IgD-negative memory B cell (primary cell): ENCODE measurements at regions not wholly inside any gene's neighbourhood (a gene's known extent, or its start where the extent isn't known, plus 50 kb on each side); places are given as distances from the start of the nearest gene placed in this dataset.
A peak's percentile ranks its signal among the peaks of the same experiment; 100 is the strongest.
"Not testable (repeated sequence)": the region's sequence is repeated elsewhere in the genome, so short reads cannot be mapped to it uniquely, and the experiment has no call there.

Source experiments
- H3K27ac Mint-ChIP-seq, 3 donors: one replicate each; pipeline ENCODE4 v1.8.0; 2020 to 2022; ENCODE audit warnings: mild to moderate bottlenecking in 3 of 3, mixed read lengths in 3 of 3, moderate library complexity in 1 of 3
- H3K27me3 Mint-ChIP-seq: one replicate; pipeline ENCODE4 v1.8.0; 2021; ENCODE audit warnings: mixed read lengths
- H3K36me3 Mint-ChIP-seq: one replicate; pipeline ENCODE4 v1.8.0; 2020; ENCODE audit warnings: mild to moderate bottlenecking, mixed read lengths
- H3K4me1 Mint-ChIP-seq, 3 donors: one replicate each; pipeline ENCODE4 v1.8.0; 2020 to 2022; ENCODE audit warnings: mixed read lengths in 3 of 3, mild to moderate bottlenecking in 1 of 3
- H3K4me3 Mint-ChIP-seq, 4 donors: one replicate each; pipeline ENCODE4 v1.8.0; 2020 to 2022; ENCODE audit warnings: mild to moderate bottlenecking in 4 of 4, mixed read lengths in 4 of 4, moderate library complexity in 3 of 4
- H3K9me3 Mint-ChIP-seq, 3 donors: one replicate each; pipeline ENCODE4 v1.8.0; 2020 to 2021; ENCODE audit warnings: mixed read lengths in 3 of 3, mild to moderate bottlenecking in 1 of 3

DNA sequence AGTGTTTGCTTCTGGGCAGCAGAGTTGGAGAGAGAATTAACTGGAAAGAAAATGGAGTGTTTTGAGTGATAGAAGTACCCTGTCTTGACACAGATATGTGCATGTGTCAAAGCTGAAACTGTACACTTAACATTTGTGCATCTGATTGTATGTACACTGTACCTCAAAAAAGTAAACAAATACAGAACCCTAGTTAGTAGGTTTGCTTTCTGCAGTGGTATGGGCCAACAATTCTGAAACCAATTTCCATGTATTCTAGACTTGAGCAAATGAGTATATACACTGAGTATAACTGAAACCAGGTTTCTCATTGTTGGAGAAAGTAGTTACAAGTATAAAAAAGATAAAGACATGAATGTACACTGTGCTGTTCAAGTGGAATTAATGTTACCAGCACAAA is 52.4 kb downstream of the ELAPOR2 start:
- H3K27me3 Mint-ChIP-seq: no peaks in the 10 kb centered on the region
- H3K4me3 Mint-ChIP-seq: no peak overlapping the region
- H3K36me3 Mint-ChIP-seq: no peaks in the 10 kb centered on the region
- peak overlapping the region in 1 of 3 donors; percentile 62 for H3K27ac Mint-ChIP-seq
- peaks cover 0 to 2% (median 0%) of the 10 kb centered on the region in 3 donors for H3K9me3 Mint-ChIP-seq
- no peaks in the 10 kb centered on the region for H3K4me1 Mint-ChIP-seq

DNA sequence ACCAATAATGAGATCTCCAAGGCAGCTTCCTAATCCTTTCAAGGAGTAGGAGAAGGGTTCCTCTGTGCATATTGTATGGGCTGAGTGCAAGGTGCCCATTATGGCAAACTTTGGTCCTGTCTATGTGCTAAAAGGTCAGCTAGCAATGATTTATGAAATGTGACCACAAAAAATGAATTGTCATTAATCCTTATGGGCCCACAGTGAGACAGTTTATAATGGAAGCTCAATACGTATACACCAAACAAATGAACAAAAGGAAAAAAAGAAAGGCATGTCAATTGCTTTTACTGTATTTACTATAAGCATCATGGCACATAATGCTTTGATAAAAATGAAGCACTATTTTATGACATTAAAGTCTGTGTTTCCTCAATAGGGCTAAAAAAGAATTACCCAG is 54.5 kb downstream of the ELAPOR2 start:
- Mint-ChIP-seq H3K27me3 (no peaks in the 10 kb centered on the region), H3K4me3 (no peak overlapping the region), H3K4me1 (no peaks in the 10 kb centered on the region), H3K36me3 (no peaks in the 10 kb centered on the region), H3K9me3 (peaks cover 0 to 2% (median 0%) of the 10 kb centered on the region in 3 donors), H3K27ac (no peak overlapping the region)

DNA sequence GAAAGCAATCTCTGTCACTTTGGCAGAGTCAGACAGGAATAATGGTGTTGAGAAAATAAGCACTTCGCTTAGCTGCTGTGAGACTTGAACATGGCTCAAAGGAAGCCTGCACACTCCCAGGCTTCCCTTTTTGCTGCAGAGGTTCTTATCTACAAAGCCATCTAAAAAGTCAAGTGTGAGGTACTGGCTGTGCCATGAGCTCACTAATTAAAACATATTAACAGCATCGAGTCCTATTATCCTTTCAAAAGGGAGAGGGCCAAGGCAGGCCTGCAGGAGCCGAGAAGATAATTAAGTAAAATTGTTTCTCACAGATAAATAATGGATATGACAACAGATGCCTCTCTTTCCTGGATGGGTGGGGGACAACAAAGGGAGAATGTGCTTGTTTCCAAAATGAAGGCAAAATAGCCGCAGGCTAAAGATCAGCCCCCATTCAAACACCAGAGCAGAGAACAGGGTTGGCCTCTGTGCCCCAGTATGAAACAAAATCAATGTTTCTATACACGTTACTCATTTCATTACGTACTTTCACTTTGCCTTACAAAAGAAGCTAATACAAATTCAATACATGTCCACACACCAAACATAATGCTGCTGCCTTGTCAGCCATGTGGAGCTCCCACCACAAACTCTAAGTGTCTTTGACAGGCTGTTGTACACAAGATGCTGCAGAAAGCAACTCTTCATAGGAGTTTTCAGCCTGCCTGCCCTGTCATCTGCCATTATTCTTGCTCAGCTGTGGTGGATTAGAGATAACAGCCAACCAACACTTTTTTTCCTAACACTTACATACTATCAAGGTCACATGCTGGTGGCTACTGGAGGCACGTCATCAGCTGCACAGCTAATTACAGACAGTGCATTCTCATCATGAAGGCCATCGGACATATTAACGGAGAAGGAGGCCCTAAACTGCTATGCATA is 55.3 kb downstream of the ELAPOR2 start:
- Mint-ChIP-seq H3K4me1 (no peaks in the 10 kb centered on the region), H3K9me3 (peaks cover 0 to 2% (median 0%) of the 10 kb centered on the region in 3 donors), H3K27ac (no peak overlapping the region), H3K36me3 (no peaks in the 10 kb centered on the region), H3K4me3 (no peak overlapping the region), H3K27me3 (no peaks in the 10 kb centered on the region)

DNA sequence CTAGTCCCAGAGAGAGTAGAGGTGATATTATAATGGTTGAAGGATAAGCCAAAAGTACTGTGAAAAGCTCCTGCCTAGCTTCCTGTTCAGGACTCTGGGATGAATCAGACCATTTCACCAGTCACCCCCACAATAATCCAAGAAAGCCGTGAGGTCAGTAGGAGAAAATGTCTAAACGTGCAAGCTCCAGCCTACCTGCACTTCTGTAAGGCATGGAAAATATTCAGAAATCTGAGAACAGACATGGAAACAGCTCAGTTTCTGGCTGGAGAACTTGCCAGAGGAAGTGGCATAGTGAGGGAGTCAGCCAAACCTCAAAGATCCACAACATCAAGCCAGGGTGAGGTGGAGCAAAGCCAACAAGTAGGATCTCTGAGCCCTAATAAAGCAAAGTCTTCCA is 58.2 kb downstream of the ELAPOR2 start:
- Mint-ChIP-seq H3K27me3 (no peaks in the 10 kb centered on the region), H3K9me3 (peaks cover 0 to 2% (median 0%) of the 10 kb centered on the region in 3 donors), H3K4me1 (no peaks in the 10 kb centered on the region), H3K27ac (no peak overlapping the region), H3K4me3 (no peak overlapping the region), H3K36me3 (no peaks in the 10 kb centered on the region)

DNA sequence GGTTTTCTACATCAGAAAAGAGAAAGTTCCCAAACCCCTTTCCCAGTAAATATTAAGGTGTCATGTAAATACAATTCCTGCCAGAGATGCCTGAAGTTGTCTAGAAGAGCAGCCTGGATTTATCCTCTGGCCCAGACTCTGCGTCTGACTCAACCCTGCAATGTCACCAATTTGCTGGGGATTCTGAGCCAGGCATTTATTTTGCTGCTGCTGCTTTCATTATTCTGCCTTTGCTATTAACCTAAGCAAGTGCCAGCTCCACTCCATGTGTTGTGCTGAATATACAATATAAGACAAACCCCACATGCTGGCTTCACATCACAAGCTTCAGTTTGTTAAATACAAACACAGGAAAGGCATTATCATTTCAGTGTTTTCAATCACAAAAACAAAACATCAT is 59.1 kb downstream of the ELAPOR2 start:
- peaks cover 2% of the 10 kb centered on the region for H3K27me3 Mint-ChIP-seq
- no peak overlapping the region for H3K4me3 Mint-ChIP-seq
- H3K4me1 Mint-ChIP-seq: no peaks in the 10 kb centered on the region
- no peak overlapping the region for H3K27ac Mint-ChIP-seq
- peaks cover 0 to 2% (median 0%) of the 10 kb centered on the region in 3 donors for H3K9me3 Mint-ChIP-seq
- H3K36me3 Mint-ChIP-seq: no peaks in the 10 kb centered on the region

DNA sequence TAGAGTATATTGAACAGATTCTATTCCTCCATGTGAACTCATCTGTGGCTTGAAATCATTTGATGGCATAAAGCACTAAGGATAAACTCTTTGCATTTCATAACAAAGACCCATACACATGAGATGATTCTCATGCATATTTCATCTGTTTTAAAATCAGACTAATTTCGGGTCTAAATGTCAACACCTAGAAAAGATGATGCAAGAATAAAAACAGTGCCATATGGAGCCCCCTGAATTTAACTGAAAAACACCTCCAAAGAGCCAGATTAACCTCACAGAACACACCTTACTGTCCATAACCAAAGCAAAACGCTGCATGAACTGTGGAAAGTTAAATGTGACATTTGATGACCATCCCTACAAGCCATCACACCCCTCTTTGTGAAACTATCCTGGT is 59.7 kb downstream of the ELAPOR2 start:
- no peak overlapping the region for H3K4me3 Mint-ChIP-seq
- peaks cover 0 to 2% (median 0%) of the 10 kb centered on the region in 3 donors for H3K9me3 Mint-ChIP-seq
- no peak overlapping the region for H3K27ac Mint-ChIP-seq
- no peaks in the 10 kb centered on the region for H3K4me1 Mint-ChIP-seq
- no peaks in the 10 kb centered on the region for H3K36me3 Mint-ChIP-seq
- peaks cover 2% of the 10 kb centered on the region for H3K27me3 Mint-ChIP-seq

DNA sequence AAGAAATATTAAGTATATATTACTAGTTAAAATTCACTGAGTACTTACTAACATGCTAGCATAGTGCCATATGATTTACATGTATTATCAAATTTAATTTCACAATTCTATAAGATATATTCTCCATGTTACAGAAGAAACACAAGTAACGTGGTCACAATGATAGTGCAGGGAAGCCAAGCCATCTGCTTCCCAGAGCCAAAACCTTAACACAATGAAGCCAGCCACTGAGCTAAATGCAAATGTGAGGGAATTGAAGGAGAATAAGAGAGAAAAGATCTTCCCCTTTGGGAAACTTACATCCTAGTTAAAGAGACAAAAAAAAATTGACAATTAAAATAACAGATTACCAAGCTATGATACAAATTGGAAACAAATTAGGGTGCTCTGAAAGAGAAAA is 63.6 kb downstream of the ELAPOR2 start:
- Mint-ChIP-seq H3K4me1 (peaks cover 0 to 5% (median 0%) of the 10 kb centered on the region in 3 donors), H3K27ac (peak overlapping the region in 1 of 3 donors; percentile 47), H3K27me3 (peaks cover 2% of the 10 kb centered on the region), H3K9me3 (no peaks in the 10 kb centered on the region), H3K4me3 (no peak overlapping the region), H3K36me3 (no peaks in the 10 kb centered on the region)

DNA sequence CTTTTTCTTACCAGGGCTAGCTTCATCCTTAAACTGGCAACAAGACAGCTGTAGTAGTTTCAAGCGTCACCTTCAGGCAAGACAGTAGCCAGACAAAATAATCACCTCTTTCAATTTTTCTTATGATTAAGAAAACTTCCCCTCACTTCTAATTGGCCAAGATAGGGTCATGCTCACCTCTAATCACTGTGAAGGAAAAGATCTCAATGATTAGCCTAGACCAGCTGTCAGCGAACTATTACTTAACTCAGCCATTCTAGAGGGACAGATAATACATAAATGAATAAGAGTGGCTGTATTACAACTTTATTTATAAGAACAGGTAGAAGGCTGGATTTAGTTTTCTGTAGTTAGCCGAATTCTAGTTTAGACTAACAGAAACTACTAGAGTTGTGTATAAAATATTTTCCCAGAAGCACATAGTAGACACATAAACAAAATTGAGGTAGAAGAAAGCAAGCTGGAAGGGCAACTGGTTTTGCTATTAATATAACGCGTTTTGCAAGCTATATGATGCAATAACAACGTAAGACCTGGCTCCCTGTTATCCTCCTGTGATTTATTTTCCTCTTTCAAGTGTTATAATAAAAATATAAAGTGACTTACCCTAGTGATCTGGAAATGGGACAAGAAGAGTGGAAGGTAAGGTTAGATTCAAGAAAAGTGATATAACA is 64.3 kb downstream of the ELAPOR2 start:
- Mint-ChIP-seq H3K27me3 (peaks cover 2% of the 10 kb centered on the region), H3K27ac (peak overlapping the region in 1 of 3 donors; percentile 47), H3K4me1 (peaks cover 0 to 5% (median 0%) of the 10 kb centered on the region in 3 donors), H3K36me3 (no peaks in the 10 kb centered on the region), H3K4me3 (no peak overlapping the region), H3K9me3 (no peaks in the 10 kb centered on the region)

DNA sequence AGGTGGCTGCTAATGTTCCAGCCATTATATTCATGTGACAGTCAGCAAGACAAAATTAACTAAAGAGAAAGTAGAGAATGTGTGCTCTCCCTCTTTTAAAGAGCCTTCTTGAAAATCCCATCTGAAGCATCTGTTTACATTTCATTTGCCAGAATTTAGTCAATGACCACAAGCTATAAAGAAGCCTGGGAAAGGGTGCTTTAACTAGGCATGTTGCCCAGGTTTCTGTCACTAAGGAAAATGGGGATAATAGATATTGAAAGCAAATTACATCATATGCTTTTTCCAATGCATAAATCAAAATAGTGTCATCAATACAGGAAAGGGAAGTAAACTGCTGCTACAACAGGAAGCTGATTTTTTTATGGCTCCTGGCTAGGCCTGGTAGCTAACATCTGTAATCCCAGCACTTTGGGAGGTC is 67.7 kb downstream of the ELAPOR2 start:
- Mint-ChIP-seq H3K27ac (no peak overlapping the region), H3K9me3 (peaks cover 0 to 2% (median 0%) of the 10 kb centered on the region in 3 donors), H3K27me3 (peaks cover 4% of the 10 kb centered on the region), H3K4me3 (no peak overlapping the region), H3K36me3 (no peaks in the 10 kb centered on the region), H3K4me1 (peaks cover 0 to 5% (median 0%) of the 10 kb centered on the region in 3 donors)

DNA sequence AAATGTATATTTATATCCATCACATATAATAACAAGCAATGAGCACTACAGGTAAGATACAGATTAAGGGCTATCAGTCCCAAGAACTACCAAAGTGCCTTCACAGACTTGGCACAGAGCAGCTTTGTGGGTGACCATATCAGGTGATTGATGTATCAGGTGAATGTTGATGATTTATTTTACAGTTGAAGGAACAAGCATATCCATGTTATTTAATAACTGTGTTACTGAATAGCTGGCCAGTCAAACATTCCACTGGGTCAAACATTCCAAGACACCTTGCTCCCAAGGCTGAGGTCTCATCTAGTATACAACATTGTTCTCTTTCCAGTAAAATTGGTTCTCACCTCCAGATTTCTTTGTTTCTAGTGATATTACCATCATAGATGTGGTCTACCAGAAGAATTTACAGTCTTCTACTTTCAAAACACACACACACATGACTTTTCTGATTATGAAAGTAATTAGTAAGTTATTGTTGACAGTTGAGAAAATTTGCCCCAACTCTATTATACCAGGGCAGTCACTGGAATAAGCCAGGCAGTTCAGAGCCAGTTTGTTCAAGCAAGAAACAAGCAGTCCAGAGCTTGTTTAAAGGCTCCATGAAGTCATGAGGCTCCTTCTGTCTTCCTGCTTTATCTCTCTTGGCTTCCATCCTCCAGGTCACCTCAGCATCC is 68.2 kb downstream of the ELAPOR2 start:
- no peak overlapping the region for H3K27ac Mint-ChIP-seq
- no peaks in the 10 kb centered on the region for H3K36me3 Mint-ChIP-seq
- H3K4me3 Mint-ChIP-seq: no peak overlapping the region
- H3K9me3 Mint-ChIP-seq: peaks cover 0 to 2% (median 2%) of the 10 kb centered on the region in 3 donors
- H3K4me1 Mint-ChIP-seq: peaks cover 0 to 5% (median 0%) of the 10 kb centered on the region in 3 donors
- H3K27me3 Mint-ChIP-seq: peaks cover 5% of the 10 kb centered on the region

DNA sequence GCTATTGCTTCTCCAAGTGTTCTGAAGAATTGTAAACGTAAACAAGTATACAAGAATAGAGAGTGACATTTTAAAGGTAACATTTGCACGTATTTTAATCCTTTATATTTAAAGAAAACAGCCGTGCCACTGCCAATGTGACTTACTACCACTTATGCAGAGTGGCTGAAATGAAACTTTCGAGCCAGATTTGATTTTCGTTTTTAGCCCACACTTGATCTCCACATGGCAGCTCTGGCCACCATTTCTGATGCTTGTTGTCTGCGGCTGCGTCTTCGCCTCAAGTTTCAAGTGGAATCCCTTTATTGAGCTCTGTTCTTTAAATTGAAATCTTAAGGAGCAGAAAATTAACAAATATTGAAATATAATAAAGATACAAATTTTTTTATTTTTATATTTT is 70.0 kb downstream of the ELAPOR2 start:
- peaks cover 0 to 5% (median 0%) of the 10 kb centered on the region in 3 donors for H3K4me1 Mint-ChIP-seq
- H3K27ac Mint-ChIP-seq: no peak overlapping the region
- peaks cover 3% of the 10 kb centered on the region for H3K27me3 Mint-ChIP-seq
- H3K4me3 Mint-ChIP-seq: no peak overlapping the region
- H3K36me3 Mint-ChIP-seq: no peaks in the 10 kb centered on the region
- H3K9me3 Mint-ChIP-seq: peaks cover 2 to 10% (median 8%) of the 10 kb centered on the region in 3 donors

DNA sequence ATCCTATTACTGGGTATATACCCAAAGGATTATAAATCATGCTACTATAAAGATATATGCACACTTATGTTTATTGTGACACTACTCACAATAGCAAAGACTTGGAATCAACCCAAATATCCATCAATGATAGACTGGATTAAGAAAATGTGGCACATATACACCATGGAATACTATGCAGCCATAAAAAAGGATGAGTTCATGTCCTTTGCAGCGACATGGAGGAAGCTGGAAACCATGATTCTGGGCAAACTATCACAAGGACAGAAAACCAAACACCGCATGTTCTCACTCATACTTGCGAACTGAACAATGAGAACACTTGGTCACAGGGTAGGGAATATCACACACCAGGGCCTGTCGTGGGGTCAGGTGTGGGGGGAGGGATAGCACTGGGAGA is 71.6 kb downstream of the ELAPOR2 start:
- peaks cover 10 to 16% (median 15%) of the 10 kb centered on the region in 3 donors for H3K9me3 Mint-ChIP-seq
- H3K27ac Mint-ChIP-seq, H3K36me3 Mint-ChIP-seq, H3K4me1 Mint-ChIP-seq, H3K27me3 Mint-ChIP-seq: not testable (repeated sequence)
- H3K4me3 Mint-ChIP-seq: peak overlapping the region in 1 of 4 donors; percentile 28

DNA sequence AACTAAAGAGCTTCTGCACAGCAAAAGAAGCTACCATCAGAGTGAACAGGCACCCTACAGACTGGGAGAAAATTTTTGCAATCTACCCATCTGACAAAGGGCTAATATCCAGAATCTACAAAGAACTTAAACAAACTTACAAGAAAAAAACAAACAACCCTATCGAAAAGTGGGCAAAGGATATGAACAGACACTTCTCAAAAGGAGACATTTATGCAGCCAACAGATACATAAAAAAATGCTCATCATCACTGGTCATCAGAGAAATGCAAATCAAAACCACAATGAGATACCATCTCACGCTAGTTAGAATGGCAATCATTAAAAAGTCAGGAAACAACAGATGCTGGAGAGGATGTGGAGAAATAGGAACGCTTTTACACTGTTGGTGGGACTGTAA is 72.1 kb downstream of the ELAPOR2 start:
- H3K27ac Mint-ChIP-seq, H3K27me3 Mint-ChIP-seq, H3K4me1 Mint-ChIP-seq, H3K36me3 Mint-ChIP-seq: not testable (repeated sequence)
- Mint-ChIP-seq H3K9me3 (peaks cover 11 to 16% (median 16%) of the 10 kb centered on the region in 3 donors), H3K4me3 (peak overlapping the region in 1 of 4 donors; percentile 28)

DNA sequence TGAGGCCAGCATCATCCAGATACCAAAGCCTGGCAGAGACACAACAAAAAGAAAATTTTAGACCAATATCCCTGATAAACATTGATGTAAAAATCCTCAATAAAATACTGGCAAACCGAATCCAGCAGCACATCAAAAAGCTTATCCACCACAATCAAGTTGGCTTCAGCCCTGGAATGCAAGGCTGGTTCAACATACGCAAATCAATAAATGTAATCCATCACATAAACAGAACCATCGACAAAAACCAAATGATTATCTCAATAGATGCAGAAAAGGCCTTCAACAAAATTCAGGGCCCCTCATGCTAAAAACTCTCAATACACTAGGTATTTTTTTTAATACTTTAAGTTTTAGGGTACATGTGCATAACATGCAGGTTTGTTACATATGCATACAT is 74.1 kb downstream of the ELAPOR2 start:
- H3K36me3 Mint-ChIP-seq, H3K4me1 Mint-ChIP-seq, H3K27ac Mint-ChIP-seq, H3K4me3 Mint-ChIP-seq, H3K27me3 Mint-ChIP-seq: not testable (repeated sequence)
- H3K9me3 Mint-ChIP-seq: peaks cover 11 to 16% (median 16%) of the 10 kb centered on the region in 3 donors

DNA sequence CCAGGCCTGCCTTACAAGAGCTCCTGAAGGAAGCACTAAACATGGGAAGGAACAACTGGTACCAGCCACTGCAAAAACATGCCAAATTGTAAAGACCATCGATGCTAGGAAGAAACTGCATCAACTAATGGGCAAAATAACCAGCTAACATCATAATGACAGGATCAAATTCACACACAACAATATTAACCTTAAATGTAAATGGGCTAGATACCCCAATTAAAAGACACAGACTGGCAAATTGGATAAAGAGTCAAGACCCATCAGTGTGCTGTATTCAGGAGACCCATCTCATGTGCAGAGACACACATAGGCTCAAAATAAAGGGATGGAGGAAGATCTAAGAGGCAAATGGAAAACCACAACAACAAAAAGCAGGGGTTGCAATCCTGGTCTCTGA is 75.8 kb downstream of the ELAPOR2 start:
- not testable (repeated sequence) for H3K4me3 Mint-ChIP-seq, H3K27ac Mint-ChIP-seq, H3K27me3 Mint-ChIP-seq, H3K36me3 Mint-ChIP-seq
- Mint-ChIP-seq H3K9me3 (peaks cover 11 to 16% (median 16%) of the 10 kb centered on the region in 3 donors), H3K4me1 (peaks cover 3 to 13% (median 5%) of the 10 kb centered on the region in 3 donors)
